ENCODE measurements at regions not wholly inside any gene's neighbourhood (a gene's known extent, or its start where the extent isn't known, plus 50 kb on each side); places are given as distances from the start of the nearest gene placed in this dataset.

DNA sequence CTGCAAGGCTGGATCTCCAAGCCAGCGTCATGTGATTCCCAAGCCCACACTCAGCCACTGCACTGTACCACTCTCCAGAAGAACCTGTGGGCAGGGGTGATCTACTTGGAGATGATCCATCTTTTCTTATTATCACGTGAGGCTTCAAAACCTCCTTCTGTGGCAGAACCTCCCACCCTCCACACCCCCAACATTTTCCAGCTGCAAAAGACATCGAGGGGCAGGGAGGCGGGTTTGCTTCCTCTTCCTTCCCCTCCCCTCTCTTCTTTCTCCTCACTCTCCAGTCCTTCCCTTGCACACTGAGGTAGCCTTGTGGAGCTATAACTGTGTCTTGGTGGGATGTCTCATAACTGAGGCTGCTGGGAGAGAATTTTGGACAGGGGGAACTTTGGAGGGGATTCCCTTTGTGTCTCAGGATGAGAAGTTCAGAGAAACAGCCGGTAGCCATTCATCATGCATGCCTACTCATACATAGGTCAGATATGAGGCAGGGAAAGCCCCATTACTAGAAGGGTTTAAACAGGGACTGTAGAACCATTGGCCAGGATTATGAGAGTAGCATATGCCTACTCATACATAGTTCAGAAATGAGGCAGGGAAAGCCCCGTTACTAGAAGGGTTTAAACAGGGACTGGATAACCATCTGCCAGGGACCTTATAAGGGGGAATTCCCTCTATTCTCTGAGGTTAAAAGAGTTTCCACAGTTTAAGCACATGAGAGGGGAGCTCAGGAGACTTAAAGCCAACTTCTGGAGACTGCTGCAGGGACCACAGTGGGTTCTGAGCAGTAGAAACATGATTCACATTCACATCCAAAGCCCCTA is 420.7 kb upstream of the CADM1 start:
- intact Hi-C loops (cut with DNase I) = no loop called here
- no peak for TF ChIP-seq POLR2A (IDR thresholded peaks at IDR 0.05)
- TF ChIP-seq, protein P1, sequence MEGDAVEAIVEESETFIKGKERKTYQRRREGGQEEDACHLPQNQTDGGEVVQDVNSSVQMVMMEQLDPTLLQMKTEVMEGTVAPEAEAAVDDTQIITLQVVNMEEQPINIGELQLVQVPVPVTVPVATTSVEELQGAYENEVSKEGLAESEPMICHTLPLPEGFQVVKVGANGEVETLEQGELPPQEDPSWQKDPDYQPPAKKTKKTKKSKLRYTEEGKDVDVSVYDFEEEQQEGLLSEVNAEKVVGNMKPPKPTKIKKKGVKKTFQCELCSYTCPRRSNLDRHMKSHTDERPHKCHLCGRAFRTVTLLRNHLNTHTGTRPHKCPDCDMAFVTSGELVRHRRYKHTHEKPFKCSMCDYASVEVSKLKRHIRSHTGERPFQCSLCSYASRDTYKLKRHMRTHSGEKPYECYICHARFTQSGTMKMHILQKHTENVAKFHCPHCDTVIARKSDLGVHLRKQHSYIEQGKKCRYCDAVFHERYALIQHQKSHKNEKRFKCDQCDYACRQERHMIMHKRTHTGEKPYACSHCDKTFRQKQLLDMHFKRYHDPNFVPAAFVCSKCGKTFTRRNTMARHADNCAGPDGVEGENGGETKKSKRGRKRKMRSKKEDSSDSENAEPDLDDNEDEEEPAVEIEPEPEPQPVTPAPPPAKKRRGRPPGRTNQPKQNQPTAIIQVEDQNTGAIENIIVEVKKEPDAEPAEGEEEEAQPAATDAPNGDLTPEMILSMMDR (IDR thresholded peaks at IDR 0.05) = no peak
- WGBS, 4 donors = 63 to 69% (median 67%) methylated on average over 6 of the region's 6 CpGs
- H3K4me3 ChIP-seq = no peak overlapping the region
- no peaks in the 10 kb centered on the region for H3K27me3 ChIP-seq
- no peak overlapping the region for H3K27ac ChIP-seq
- H3K36me3 ChIP-seq (replicated peaks in 1 of 2) = no peaks in the 10 kb centered on the region
- DNase-seq = no peak
- no peaks in the 10 kb centered on the region for H3K9me3 ChIP-seq (replicated peaks in 1 of 3)
- H3K4me1 ChIP-seq (replicated peaks in 1 of 2) = no peaks in the 10 kb centered on the region

DNA sequence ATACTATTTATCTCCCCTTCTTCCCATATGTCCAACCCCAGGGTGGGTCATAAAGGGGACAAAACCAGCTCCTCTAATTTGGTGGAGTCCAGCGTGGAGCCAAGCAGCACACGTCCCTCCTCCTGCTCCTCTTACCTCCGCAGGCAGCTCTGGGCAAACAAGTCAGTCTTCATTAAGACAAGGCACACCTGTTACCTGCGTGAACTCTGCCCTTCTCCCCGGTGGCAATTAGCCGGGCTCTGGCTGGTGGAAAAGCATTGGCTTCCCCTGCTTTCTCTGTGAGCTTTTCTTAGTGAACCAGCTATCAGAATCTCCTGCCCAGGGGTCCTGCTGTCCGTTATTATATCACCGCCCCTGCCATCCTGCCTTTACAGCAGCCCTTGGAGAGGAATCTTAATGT is 418.7 kb upstream of the CADM1 start:
- WGBS, 4 donors = 88 to 91% (median 90%) methylated on average over 8 of the region's 8 CpGs
- no peaks in the 10 kb centered on the region for H3K27me3 ChIP-seq
- no peak for DNase-seq
- no peaks in the 10 kb centered on the region for H3K4me1 ChIP-seq (replicated peaks in 1 of 2)
- intact Hi-C loops (cut with DNase I) = no loop called here
- no peak overlapping the region for H3K27ac ChIP-seq
- TF ChIP-seq, protein P1 (IDR thresholded peaks at IDR 0.05) = no peak
- TF ChIP-seq POLR2A (IDR thresholded peaks at IDR 0.05) = no peak
- H3K4me3 ChIP-seq = no peak overlapping the region
- H3K9me3 ChIP-seq (replicated peaks in 1 of 3) = no peaks in the 10 kb centered on the region
- no peaks in the 10 kb centered on the region for H3K36me3 ChIP-seq (replicated peaks in 1 of 2)

DNA sequence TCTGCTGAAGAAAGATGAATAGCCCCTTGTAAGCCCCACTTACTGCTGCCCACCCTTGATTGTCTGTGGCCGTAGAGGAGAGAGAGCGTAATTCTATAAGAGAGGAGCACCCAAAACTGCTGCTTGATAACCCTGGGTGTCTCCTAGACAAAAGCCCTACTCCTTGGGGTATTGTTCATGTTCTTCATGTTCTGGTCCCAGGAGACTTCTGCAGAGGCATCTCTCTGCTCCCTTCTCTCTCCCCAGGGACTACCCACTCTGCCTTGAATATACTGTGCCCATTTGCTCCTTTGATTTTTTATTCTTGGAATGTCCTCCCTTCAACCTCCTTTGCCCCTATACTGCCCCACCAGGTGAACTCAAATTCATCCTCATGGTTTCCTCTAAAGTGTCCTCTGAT is 417.8 kb upstream of the CADM1 start:
- intact Hi-C loops (cut with DNase I) = no loop called here
- H3K36me3 ChIP-seq (replicated peaks in 1 of 2) = no peaks in the 10 kb centered on the region
- no peak overlapping the region for H3K27ac ChIP-seq
- H3K4me1 ChIP-seq (replicated peaks in 1 of 2) = no peaks in the 10 kb centered on the region
- H3K4me3 ChIP-seq = no peak overlapping the region
- DNase-seq = no peak
- TF ChIP-seq, protein P1 (IDR thresholded peaks at IDR 0.05) = no peak
- TF ChIP-seq POLR2A (IDR thresholded peaks at IDR 0.05) = no peak
- H3K9me3 ChIP-seq (replicated peaks in 1 of 3) = no peaks in the 10 kb centered on the region
- H3K27me3 ChIP-seq = no peaks in the 10 kb centered on the region
- 43 to 100% (median 61%) methylated on average over 2 of the region's 2 CpGs for WGBS, 4 donors

DNA sequence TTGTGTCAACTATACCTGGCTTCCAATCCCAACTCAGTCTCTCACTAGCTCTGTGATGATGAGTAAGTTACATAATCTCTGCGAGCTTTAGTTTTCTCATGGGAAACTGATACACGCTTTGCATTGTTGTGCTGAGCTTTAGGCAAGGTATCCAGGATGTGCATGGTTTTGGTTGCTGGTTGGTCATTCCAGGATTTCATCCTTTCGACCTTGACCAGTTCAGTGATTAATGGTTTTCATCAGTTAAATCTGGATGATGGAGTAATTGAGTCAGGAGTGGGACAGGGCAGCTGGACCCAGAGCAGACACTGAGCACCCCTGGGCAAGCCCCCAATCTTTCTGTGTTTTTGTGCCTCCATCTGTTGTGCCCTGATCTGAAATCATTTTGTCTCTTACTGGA is 417.3 kb upstream of the CADM1 start:
- WGBS, 4 donors = 83 to 97% (median 90%) methylated on average over 3 of the region's 3 CpGs
- intact Hi-C loops (cut with DNase I) = no loop called here
- H3K4me3 ChIP-seq = no peak overlapping the region
- no peak for DNase-seq
- H3K27me3 ChIP-seq = no peaks in the 10 kb centered on the region
- TF ChIP-seq POLR2A (IDR thresholded peaks at IDR 0.05) = no peak
- no peak overlapping the region for H3K27ac ChIP-seq
- H3K9me3 ChIP-seq (replicated peaks in 1 of 3) = no peaks in the 10 kb centered on the region
- H3K4me1 ChIP-seq (replicated peaks in 1 of 2) = no peaks in the 10 kb centered on the region
- H3K36me3 ChIP-seq (replicated peaks in 1 of 2) = no peaks in the 10 kb centered on the region
